Limb (tissue), 2 donors: ENCODE measurements at regions not wholly inside any gene's neighbourhood (a gene's known extent, or its start where the extent isn't known, plus 50 kb on each side); places are given as distances from the start of the nearest gene placed in this dataset.
"Not testable (repeated sequence)": the region's sequence is repeated elsewhere in the genome, so short reads cannot be mapped to it uniquely, and the experiment has no call there.

Source experiments
- DNase-seq, 2 donors: peaks; one replicate each; pipeline ENCODE4 v3.0.0-alpha.2; 2016; ENCODE audit errors: extremely low spot score in 2 of 2

GRCh38 chr3:519026-519425, 322.5 kb downstream of the CHL1 start:
- no peak for DNase-seq

GRCh38 chr3:522888-523287, 326.3 kb downstream of the CHL1 start:
- DNase-seq, result no peak

GRCh38 chr3:525415-525814, 328.9 kb downstream of the CHL1 start:
- no peak for DNase-seq

GRCh38 chr3:535566-536416, 339.2 kb downstream of the CHL1 start:
- peak in 1 of 2 donors; percentile 59 for DNase-seq

GRCh38 chr3:536417-536813, 339.9 kb downstream of the CHL1 start:
- DNase-seq, result no peak

- peak in 1 of 2 donors; percentile 34 for DNase-seq
Measured at GRCh38 chr3:541062-541801, 344.7 kb downstream of the CHL1 start.

- DNase-seq, result no peak
Measured at GRCh38 chr3:542021-542420, 345.5 kb downstream of the CHL1 start.

GRCh38 chr3:549636-550035, 353.1 kb downstream of the CHL1 start:
- no peak for DNase-seq

- DNase-seq, result no peak
Measured at GRCh38 chr3:550471-550870, 353.9 kb downstream of the CHL1 start.

GRCh38 chr3:557972-558371, 361.4 kb downstream of the CHL1 start:
- DNase-seq, result no peak

- no peak for DNase-seq
Measured at GRCh38 chr3:567488-568185, 371.1 kb downstream of the CHL1 start.

GRCh38 chr3:579529-579928, 383.0 kb downstream of the CHL1 start:
- DNase-seq, result not testable (repeated sequence)

GRCh38 chr3:589066-589465, 392.5 kb downstream of the CHL1 start:
- not testable (repeated sequence) for DNase-seq

- not testable (repeated sequence) for DNase-seq
Measured at GRCh38 chr3:597304-597703, 400.7 kb downstream of the CHL1 start.

- DNase-seq, result not testable (repeated sequence)
Measured at GRCh38 chr3:597746-598145, 401.2 kb downstream of the CHL1 start.

GRCh38 chr3:607480-607879, 410.9 kb downstream of the CHL1 start:
- not testable (repeated sequence) for DNase-seq

GRCh38 chr3:621714-622113, 425.2 kb downstream of the CHL1 start:
- DNase-seq, result no peak

GRCh38 chr3:622314-622713, 425.8 kb downstream of the CHL1 start:
- DNase-seq, result no peak

GRCh38 chr3:623914-624545, 427.5 kb downstream of the CHL1 start:
- DNase-seq, result no peak

GRCh38 chr3:632571-633170, 436.1 kb downstream of the CHL1 start:
- DNase-seq, result peak; percentile 57 to 71

GRCh38 chr3:634511-634910, 437.9 kb downstream of the CHL1 start:
- DNase-seq, result no peak
